Psoas muscle (tissue), 7 donors: ENCODE measurements at regions not wholly inside any gene's neighbourhood (a gene's known extent, or its start where the extent isn't known, plus 50 kb on each side); places are given as distances from the start of the nearest gene placed in this dataset.

Experiments used
- ATAC-seq, 4 donors: fragments of 200-7000 bp; cut with Tn5 transposase; one replicate each; pipeline ENCODE4 v1.9.1; 2020; ENCODE audit warnings: moderate library complexity in 3 of 4, mild to moderate bottlenecking in 2 of 4
- DNase-seq, 2 donors: peaks; one replicate each; pipeline ENCODE4 v3.0.0-alpha.2; 2020
- H3K27ac ChIP-seq: fragments of 200-600 bp; one replicate; pipeline ENCODE4 v1.8.0; 2022
- H3K27me3 ChIP-seq, 3 donors: fragments of 200-600 bp in 1 of 3; one replicate each; pipeline versions ENCODE4 v1.6.1 to v1.8.0; 2013 to 2022; ENCODE audit warnings: low read length in 2 of 3, mild to moderate bottlenecking in 2 of 3, moderate library complexity in 1 of 3; ENCODE audit not compliant: insufficient read depth in 3 of 3
- H3K36me3 ChIP-seq, 2 donors: fragments of 200-600 bp in 1 of 2; one replicate each; pipeline versions ENCODE4 v1.6.1 to v1.8.0; 2013 to 2022; ENCODE audit warnings: low read depth in 1 of 2, mild to moderate bottlenecking in 1 of 2, moderate library complexity in 1 of 2; ENCODE audit not compliant: insufficient read depth in 1 of 2
- H3K4me1 ChIP-seq: fragments of 200-600 bp; one replicate; pipeline ENCODE4 v1.8.0; 2022
- H3K4me3 ChIP-seq: fragments of 200-600 bp; one replicate; pipeline ENCODE4 v1.8.0; 2022; ENCODE audit warnings: mild to moderate bottlenecking
- H3K9me3 ChIP-seq: fragments of 200-600 bp; one replicate; pipeline ENCODE4 v1.8.0; 2022
- CTCF ChIP-seq: fragments of 200-600 bp; IDR thresholded peaks from one replicate; pipeline ENCODE4 v1.8.0; 2022; ENCODE audit warnings: antibody characterized with exemption
- WGBS, 3 donors: extraction: QIAGEN DNeasy Blood & Tissue Kit; methylation state at CpG; one replicate each; pipeline versions ENCODE4 v1.1.6 to v1.1.7; 2013; 5-methylcytosine and 5-hydroxymethylcytosine counted together
- intact Hi-C, 2 donors: fragments of 100-400 bp; cut with DNase I; formaldehyde crosslinking; loops; one replicate each; pipeline versions ENCODE4 v1.11.0 to v1.14.2; 2022
- donor health status: healthy with polysubstance abuse.
- donor health status: DM: no; HTN: no; CAD: no; lungs with moderate emphysema.
- donor health status: Bipolar disorder and iron deficiency.
- donor health status: healthy.
- donor health status: DM: yes; HTN: yes; CAD: no.
- donor health status: DM: no; HTN: no; CAD: no.
- donor health status: DM: yes; HTN: yes; CAD: no.

DNA sequence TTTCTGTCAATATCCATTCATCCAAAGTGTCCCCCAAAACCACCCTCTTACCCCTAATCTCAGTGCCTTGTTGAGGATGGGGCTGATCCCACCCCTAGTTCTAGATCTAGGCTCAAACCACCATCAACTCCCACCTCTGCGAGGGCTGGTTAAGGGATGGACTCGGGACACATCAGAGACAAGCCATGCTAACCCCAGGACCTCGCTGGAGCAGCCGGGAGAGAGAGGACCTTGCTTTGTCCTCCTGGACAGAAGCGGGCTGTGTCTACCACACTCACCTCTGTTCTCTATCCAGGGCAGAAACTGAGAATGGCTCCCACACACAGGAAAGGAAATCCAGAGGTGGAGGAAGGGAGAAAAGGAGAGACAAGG, 90.8 kb upstream of the UQCRFS1 start:
- H3K4me3 ChIP-seq: no peak overlapping the region
- intact Hi-C loops: no loop called here
- DNase-seq (no peak), ATAC-seq (no peak)
- no peaks in the 10 kb centered on the region for H3K36me3 ChIP-seq
- H3K27ac ChIP-seq: no peak overlapping the region
- TF ChIP-seq CTCF: no peak
- H3K9me3 ChIP-seq: no peaks in the 10 kb centered on the region
- 81 to 86% (median 86%) methylated on average over 5 of the region's 5 CpGs for WGBS, 3 donors
- peaks cover 2 to 31% (median 5%) of the 10 kb centered on the region in 3 donors for H3K27me3 ChIP-seq
- H3K4me1 ChIP-seq: no peaks in the 10 kb centered on the region

DNA sequence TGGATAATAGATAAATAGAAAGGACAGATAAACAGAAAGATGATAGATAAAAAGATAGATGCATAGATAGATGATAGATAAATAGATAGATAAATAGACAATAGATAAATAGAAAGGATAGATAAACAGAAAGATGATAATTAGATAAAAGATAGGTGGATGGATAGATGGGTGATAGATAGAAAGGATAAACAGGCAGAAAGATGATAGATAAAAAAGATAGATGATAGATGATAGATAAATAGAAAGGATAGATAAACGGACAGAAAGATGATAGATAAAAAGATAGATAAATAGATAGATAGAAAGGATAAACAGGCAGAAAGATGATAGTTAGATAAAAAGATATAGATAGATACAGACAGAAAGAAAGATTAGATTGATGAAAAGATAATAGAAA, 92.3 kb upstream of the UQCRFS1 start:
- TF ChIP-seq CTCF: no peak
- H3K4me1 ChIP-seq: no peaks in the 10 kb centered on the region
- WGBS, 3 donors: 70 to 86% (median 80%) methylated on average over 1 of the region's 1 CpG
- DNase-seq (no peak), ATAC-seq (no peak)
- no peaks in the 10 kb centered on the region for H3K9me3 ChIP-seq
- no peaks in the 10 kb centered on the region for H3K36me3 ChIP-seq
- no peak overlapping the region for H3K27ac ChIP-seq
- intact Hi-C loops: no loop called here
- peaks cover 2 to 46% (median 11%) of the 10 kb centered on the region in 3 donors for H3K27me3 ChIP-seq
- no peak overlapping the region for H3K4me3 ChIP-seq

DNA sequence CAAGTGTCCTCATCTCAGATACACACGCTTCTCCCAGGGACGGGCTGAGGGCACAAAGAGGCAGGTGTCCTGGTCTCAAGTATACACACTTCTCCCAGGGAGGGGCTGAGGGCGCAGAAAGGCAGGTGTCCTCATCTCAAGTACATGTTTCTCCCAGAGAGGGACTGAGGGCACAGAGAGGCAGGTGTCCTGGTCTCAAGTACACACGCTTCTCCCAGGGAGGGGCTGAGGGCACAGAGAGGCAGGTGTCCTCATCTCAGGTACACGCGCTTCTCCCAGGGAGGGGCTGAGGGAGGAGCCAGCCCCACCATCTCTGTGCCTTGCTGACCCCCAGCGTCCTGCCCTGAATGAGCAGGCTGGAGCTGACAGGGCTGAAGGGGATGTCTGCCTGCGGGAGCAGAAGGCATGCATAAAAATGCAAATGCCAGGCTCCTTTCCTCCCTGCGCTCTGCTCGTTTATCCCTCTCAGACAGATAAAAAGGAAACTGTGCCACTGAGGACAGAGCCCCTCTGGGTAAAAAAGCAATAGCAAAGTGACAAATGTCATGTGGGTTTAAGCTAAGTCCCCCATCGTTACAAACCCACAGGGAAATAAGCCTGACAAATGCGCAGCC, 96.1 kb upstream of the UQCRFS1 start:
- no peak overlapping the region for H3K27ac ChIP-seq
- WGBS, 3 donors: 11 to 16% (median 16%) methylated on average over 12 of the region's 12 CpGs
- H3K27me3 ChIP-seq: peaks cover 2 to 71% (median 11%) of the 10 kb centered on the region in 3 donors
- H3K9me3 ChIP-seq: no peaks in the 10 kb centered on the region
- H3K4me3 ChIP-seq: no peak overlapping the region
- intact Hi-C loops: no loop called here
- H3K4me1 ChIP-seq: no peaks in the 10 kb centered on the region
- ATAC-seq (no peak), DNase-seq (no peak)
- TF ChIP-seq CTCF: no peak
- H3K36me3 ChIP-seq: no peaks in the 10 kb centered on the region

DNA sequence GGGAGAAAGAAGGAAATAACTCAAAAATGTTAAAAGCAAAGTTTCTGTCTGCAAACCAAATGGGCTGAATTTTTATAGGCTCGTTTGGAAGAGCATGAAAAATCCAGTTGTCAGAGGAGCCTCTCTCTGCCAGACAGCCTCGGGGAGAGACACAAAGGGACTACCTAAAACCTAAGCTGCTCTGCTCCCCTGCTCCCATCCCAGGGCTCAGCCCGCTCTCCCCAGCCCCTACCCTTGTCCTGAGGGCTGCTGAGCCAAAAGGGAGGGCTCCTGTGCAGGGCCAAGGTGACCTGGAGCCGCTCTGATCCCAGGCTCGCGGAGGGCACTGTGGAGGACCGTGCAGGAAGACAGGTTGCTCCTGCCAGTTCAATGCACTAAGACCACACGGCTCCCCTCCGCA, 96.7 kb upstream of the UQCRFS1 start:
- peaks cover under 1 to 66% (median 10%) of the 10 kb centered on the region in 3 donors for H3K27me3 ChIP-seq
- H3K4me3 ChIP-seq: no peak overlapping the region
- no peak for TF ChIP-seq CTCF
- ATAC-seq (no peak), DNase-seq (no peak)
- no peaks in the 10 kb centered on the region for H3K4me1 ChIP-seq
- no peaks in the 10 kb centered on the region for H3K36me3 ChIP-seq
- intact Hi-C loops: no loop called here
- WGBS, 3 donors: 30 to 40% (median 36%) methylated on average over 9 of the region's 9 CpGs
- H3K9me3 ChIP-seq: no peaks in the 10 kb centered on the region
- no peak overlapping the region for H3K27ac ChIP-seq

GRCh38 chr19:29311191-29311790, 98.3 kb upstream of the UQCRFS1 start:
- no peaks in the 10 kb centered on the region for H3K36me3 ChIP-seq
- TF ChIP-seq CTCF: no peak
- ATAC-seq (no peak), DNase-seq (no peak)
- no peak overlapping the region for H3K4me3 ChIP-seq
- H3K27ac ChIP-seq: no peak overlapping the region
- H3K27me3 ChIP-seq: peaks cover 0 to 62% (median 10%) of the 10 kb centered on the region in 3 donors
- 27 to 30% (median 28%) methylated on average over 14 of the region's 14 CpGs for WGBS, 3 donors
- intact Hi-C loops: no loop called here
- no peaks in the 10 kb centered on the region for H3K4me1 ChIP-seq
- no peaks in the 10 kb centered on the region for H3K9me3 ChIP-seq
